Right ventricle myocardium inferior (tissue), 1 donor: ENCODE measurements at regions not wholly inside any gene's neighbourhood (a gene's known extent, or its start where the extent isn't known, plus 50 kb on each side); places are given as distances from the start of the nearest gene placed in this dataset.

Experiments
- ATAC-seq: fragments of 200-7000 bp; cut with Tn5 transposase; one replicate; pipeline ENCODE4 v1.9.1; 2020; ENCODE audit warnings: mild to moderate bottlenecking, moderate library complexity
- DNase-seq: peaks from one replicate; pipeline ENCODE4 v3.0.0; 2021; ENCODE audit errors: missing footprints
- intact Hi-C: fragments of 100-400 bp; cut with DNase I; formaldehyde crosslinking; loops from one replicate; pipeline ENCODE4 v1.11.0; 2022
- donor health status: DM: no; HTN: yes; CAD: no; lungs with severe emphysema.

DNA sequence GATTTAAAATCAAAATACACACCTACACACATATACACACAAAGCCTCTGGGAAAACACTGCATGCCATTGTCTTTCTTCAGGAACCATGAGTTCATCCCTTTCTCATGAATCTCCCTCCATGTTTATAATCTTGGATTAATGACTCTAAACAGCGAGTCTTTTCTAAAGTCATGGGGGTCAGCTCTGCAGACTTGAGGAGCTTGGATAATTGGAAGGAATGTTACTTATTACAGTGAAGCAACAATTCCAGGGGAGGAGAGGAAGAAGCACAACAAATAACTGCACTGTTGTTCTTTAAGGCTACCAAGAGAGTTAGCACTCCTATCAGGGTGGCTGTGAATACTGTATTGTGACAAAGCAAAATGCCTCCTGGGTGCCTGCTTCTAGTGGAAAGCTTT lies 444.7 kb downstream of the ANXA1 start:
- DNase-seq: no peak
- no peak for ATAC-seq
- intact Hi-C loops: no loop called here

DNA sequence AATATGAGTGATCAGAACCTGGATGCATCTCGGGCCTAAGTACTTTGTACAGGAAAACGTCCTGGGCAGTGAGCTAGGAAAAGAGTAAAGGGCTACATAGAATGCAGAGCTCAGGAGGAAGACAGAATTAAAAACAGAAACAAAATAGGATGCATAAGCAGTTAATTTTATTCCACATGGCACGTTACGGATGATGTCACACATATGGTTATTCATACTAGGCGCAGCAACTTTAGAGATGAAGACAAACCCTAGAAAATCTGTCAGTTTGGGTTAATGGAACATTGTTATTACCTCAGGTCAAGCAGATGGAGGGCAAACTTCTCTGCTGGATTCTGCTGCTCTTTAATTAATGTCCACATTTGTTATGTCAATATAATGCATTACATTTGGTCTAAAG lies 445.4 kb downstream of the ANXA1 start:
- intact Hi-C loops: no loop called here
- DNase-seq: no peak
- no peak for ATAC-seq

DNA sequence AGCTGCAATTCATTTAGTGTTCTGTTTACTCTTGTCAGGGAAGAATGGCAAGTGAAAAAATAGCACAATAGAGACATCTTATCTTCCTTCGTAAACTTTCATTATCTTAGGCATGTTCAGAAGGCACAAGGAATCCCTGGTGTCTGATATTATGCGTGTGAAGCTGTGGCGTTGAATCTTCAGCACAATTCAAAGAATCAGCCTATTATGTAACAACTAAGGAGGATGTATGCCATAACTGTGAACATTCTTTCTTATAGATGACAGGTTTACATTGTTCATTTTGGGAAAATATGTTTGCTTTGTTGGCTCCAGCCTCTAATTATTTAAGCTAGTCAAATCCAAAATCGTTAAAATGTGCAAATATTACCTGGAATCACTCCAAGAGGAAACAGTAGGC lies 446.1 kb downstream of the ANXA1 start:
- ATAC-seq (no peak), DNase-seq (no peak)
- intact Hi-C loops: no loop called here

DNA sequence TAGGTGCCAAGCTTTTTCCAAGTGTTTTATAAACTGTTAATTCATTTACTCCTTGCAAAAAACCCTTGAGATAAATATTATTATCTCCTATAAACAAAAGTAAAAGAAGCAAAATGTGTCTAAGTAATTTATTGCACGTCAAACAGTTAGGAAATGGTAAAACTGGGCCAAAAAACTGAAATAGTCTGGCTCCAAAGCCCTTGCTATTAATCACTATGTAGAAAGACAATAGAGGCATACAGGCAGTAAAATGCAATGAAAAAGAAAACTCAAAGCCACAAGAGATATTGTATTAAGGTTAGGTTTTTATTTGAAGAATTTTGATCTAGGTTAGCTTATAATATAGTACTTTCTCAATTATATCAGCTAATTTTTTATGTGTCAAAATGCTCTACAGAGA lies 457.7 kb downstream of the ANXA1 start:
- DNase-seq: no peak
- intact Hi-C loops: no loop called here
- no peak for ATAC-seq

DNA sequence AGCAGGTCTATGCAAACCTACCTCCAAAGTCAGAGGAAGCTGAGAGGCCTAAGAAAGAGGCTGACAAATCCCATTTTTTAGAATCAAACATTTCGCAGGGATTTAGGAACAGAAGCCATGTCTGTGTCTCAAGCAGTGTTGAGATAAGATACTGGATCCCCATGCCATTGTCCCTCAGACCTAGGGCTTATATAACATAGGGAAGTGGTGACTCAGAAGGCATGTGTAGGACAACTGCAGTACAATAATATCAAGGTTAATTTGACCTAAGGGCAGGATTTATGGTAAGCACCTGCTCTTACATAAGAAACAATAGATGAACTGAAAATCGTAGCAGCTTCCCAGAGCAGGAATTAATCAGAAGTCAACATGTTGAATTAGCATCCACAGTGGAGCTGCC lies 459.4 kb downstream of the ANXA1 start:
- no peak for DNase-seq
- intact Hi-C loops: no loop called here
- no peak for ATAC-seq

DNA sequence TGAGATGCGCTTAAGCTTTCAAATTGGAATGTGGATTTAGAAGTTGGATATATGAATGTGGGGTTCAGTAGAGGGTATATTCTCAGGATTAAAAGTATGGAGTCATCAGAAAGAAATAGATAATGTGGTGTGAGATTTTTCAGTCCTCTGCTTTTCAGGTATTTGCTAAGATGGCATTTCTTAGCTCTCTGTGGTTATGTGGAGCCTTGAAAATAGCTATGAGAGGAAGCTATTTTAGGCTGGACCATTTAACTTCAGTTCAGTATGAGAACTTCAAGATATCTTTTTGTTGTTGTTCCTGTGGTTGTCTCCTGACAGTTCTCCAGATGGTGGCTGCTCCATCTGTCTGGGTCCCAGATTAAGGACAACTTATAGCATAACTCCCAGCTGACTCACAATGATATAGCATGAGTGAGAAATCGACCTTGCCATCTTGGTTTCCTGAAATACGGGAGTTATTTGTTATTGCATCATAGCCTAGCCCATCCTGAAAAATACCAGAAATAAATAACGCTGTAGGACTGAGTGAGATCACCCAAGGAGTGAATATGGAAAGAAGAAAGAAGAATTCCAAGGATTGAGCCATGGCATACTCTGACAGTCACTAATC lies 461.5 kb downstream of the ANXA1 start:
- DNase-seq: no peak
- intact Hi-C loops: no loop called here
- ATAC-seq: no peak

DNA sequence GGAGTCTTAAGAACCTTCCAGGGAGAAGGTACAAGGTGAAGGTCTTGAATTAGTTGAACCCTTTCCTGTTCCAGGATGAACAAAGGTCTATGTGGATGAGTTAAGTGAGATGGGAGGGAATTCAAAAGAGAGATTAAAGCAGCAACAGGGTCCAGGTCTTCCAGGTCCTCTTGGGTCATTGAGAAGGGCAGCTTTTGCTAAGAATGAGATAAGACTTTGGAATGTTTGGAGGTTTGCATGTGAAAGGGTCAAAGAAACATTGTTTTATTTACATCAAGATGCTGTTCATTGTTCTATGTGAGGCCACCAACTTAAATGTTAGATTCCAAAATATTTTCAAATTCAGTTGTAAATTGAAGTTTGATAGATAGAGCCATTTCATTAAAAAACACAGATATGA lies 463.9 kb downstream of the ANXA1 start:
- ATAC-seq (no peak), DNase-seq (no peak)
- intact Hi-C loops: no loop called here

DNA sequence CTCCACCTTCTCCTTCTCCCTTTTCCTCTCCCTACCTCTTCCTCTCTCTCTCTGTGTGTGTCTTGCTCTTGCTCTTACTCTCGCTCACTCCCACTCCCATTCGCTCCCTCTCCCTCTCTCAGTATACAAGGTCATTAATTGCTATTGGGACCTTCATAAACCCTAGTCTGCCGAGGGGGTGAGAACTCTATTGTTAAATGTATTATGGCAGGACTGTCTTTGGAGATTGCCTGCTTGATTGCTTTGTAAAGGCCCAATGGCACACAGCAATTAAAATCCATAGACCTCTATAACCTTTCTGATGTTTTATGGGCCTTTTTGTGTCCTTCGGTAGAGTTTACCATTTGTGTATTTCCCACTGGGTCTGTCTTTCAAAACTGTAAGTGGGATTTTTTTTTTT lies 465.9 kb downstream of the ANXA1 start:
- intact Hi-C loops: no loop called here
- ATAC-seq (no peak), DNase-seq (no peak)

DNA sequence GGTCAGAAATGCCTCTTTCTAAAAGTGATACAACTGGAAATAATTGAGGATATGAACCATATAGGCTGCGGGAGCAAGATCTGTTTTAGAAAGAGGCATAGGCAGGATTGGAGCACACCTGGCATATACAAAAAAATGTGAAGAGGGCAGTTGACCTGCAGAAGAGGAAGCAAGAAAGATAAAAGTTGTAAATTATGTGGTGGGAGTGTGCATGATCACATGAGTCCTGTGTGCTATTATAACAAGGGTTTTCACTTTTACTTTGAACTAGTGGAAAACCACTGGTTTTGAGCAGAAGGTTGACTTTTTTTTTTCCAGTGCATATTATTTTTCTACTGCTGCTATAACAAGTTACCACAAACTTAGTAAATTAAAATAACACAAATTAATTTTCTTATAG lies 489.3 kb downstream of the ANXA1 start:
- no peak for ATAC-seq
- intact Hi-C loops: no loop called here
- no peak for DNase-seq

DNA sequence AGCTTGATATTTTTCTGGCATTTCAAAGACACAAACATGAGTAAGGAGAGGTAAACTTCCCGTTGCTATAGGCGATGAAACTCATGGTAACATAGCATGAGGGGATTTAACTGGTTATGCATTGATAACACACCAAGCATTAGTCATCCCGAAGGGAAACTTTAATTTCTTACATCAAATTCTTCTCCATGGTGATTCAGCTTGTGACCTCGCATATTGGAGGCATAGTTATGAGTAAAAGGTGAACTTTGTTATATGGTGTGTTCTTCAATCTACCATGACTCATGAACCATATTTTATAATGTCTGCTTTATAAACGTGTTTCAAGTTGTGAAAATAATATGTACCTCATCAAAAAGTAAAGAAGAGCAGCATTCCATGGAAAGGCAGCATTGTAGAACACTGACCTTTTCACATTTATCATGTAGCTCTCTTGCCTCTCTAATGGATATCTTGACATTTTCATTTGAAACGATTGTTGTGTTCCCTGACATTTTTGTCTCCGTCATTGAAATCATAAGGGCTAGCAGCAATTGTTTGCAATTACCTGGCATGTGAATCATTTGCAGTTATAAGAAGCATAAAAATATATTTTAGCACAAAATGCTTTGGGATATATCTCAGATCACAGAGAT lies 491.8 kb downstream of the ANXA1 start:
- intact Hi-C loops: no loop called here
- no peak for ATAC-seq
- no peak for DNase-seq

DNA sequence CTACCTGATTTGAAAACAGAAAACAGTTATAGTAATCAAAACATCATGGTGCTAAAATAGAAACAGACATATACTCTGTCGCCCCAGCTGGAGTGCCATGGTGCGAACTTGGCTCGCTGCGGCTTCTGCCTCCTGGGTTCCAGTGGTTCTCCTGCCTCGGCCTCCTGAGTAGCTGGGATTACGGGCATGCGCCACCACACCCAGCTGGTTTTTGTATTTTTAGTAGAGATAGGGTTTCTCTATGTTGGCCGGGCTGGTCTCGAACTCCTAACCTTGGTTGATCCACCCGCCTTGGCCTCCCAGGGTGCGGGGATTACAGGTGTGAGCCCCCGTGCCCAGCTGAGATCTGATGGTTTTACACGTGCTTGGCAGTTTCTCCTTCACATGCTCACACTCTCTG lies 495.9 kb downstream of the ANXA1 start:
- ATAC-seq: no peak
- DNase-seq: no peak
- intact Hi-C loops: no loop called here

DNA sequence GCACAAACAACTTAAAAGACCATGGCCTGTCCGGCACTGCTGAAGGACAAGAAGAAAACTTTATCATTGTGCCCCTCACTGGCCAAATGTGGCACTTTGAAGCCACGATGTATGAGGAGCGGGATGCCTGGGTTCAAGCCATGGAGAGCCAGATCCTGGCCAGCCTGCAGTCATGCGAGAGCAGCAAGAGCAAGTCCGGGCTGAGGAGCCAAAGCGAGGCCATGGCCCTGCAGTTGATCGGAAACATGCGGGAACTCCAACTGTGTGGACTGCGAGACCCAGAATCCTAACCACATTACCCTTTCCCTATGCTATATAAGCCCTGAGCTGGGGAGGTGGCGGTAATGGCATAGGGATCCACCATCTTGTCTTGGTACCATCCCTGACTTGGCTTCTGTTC lies 497.9 kb downstream of the ANXA1 start:
- ATAC-seq (no peak), DNase-seq (no peak)
- intact Hi-C loops: no loop called here

DNA sequence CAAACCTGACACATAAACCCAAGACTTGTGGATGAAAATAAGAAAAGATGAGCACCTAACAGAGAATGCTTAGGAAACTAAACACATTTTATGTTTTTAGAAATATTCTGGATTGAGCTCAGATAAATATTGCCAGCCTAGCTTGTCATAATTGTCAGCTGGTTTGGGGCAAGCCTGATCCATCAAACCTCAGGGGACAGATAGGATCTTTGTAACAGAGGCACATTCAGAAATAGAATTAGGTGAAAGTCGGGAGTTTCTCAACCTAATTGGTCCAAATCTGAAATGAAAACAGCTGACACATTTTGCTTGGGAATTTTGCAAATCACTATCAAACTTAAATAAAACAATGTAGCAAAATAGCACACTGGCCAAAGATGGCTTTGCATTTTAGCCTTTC lies 503.7 kb downstream of the ANXA1 start:
- DNase-seq: no peak
- intact Hi-C loops: no loop called here
- ATAC-seq: no peak

DNA sequence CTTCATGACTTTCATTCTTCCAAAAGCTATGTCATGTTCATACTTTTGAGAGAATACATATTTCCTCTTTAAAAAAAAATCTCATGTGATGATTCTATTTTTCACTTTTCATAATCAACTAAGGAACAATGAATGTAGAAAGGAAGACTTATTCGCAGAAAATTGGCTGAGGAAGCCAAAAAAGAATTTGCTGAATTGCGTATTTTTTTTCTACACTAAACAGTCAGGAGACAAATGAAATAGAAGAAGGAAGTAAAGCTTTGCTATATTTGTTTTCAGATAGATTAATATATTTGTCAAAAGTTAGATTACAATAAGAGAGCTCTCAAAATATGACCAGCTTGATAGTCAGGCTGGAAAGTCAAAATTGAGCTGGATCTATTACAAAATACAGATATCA lies 504.2 kb downstream of the ANXA1 start:
- DNase-seq (no peak), ATAC-seq (no peak)
- intact Hi-C loops: no loop called here

DNA sequence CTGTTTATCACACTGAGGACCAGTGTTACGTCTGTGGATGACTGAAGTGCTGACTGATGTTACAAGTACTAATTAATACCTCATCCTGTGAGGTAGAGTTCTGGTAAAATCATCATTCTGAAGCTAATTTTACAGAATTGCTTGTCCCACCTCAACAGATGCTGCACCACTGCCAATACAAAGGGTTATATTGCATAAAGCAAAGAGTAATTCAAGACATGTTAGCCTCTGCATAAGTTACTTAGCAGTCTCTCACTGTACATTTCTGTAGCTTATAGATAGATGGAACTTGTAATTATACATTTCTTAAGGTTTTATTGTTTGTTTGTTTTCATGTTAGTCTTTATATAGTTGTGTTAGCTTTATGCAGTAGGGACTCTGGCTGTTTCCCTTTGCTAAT lies 513.6 kb downstream of the ANXA1 start:
- ATAC-seq: no peak
- intact Hi-C loops: no loop called here

DNA sequence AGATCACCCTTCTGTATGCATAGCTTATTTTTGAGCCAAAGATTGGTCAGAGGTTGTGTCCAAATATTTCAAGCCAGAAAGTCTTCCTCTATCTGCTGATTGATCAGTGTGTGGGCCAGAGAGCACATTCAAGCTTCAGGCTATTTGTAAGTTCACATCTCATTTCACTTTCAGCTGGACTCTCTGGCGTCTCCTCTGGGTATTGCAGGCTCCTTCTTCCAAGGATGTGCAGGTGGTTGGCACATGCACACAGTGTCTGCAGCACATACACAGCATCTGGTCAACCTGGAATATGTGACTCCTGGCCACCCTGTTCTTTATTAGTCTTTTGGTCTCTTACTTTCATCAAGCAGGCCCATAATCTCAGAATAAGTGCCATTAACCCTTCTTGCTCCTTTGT lies 516.1 kb downstream of the ANXA1 start:
- ATAC-seq (no peak), DNase-seq (no peak)
- intact Hi-C loops: no loop called here

More for the DNA sequence above, 513.6 kb downstream of the ANXA1 start:
- DNase-seq: no peak

DNA sequence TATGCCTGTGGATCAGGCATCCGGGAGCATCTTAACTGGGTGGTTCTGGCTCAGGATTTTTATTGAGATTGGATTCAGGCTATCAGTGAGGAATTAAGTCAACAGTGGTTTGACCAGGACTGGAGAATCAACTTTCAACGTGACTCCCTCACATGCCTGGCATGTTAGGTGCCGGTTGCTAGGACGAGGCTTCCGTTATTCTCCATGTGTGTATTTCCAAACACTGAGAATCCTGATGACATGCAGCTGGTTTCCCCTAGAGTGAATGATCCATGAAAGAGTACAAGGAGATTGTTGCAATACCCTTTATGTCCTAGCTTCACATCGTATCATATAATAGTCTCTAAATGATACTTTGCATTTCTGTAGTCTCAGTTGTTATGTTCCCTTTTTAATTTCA lies 529.2 kb downstream of the ANXA1 start:
- ATAC-seq (no peak), DNase-seq (no peak)
- intact Hi-C loops: no loop called here

DNA sequence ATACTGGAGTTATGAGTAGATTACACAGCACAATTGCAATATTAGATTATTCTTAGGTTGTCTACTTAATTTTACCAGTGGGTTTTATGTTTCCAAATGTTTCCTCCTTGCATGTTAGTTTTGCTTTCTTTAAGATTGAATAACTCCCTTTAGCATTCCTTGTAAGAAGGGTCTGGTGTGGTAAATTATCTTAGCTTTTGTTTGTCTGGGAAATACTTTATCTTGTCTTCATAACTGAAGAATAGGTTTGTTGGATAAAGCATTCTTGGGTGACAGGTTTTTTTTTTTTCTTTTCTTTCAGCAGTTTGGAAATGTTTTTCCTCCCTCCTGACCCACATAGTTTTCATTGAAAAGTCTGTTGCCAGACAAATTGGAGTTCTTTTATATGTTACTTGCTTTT lies 531.1 kb downstream of the ANXA1 start:
- intact Hi-C loops: no loop called here
- no peak for ATAC-seq
- no peak for DNase-seq

DNA sequence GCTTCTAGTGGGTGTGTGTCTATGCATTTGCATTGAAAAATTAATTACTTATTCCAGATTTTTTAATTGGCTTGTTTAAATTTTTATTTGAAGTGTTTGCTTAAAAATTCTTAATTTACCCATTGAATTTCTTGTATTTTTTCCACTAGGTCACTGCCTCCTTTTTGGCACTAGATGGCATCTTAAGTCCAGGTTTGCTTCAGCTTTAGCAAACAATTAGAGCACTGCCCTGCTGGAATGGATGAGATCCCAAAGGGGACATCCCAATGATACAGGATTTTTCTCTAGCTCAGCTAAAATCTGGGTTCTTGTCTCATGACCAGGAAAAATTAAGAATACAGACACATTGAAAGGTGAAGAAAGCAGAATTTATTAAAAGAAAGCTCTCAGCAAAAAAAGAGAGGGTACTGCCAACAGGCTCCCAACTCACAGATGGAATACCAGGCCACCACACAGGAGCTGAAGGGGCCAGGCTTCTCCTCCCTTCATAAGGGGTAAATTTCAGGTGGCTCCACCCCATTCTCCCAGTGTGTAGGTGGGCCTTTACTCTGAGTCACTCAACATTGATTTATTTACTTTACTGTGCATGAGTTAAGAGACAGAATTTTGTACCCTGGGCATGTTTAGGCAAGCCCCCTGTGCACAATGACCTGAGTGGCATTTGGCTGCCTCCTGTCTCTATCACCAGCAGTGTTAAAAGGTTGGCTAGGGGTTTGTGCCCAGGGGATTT lies 532.4 kb downstream of the ANXA1 start:
- intact Hi-C loops: no loop called here
- DNase-seq: no peak
- ATAC-seq: no peak

DNA sequence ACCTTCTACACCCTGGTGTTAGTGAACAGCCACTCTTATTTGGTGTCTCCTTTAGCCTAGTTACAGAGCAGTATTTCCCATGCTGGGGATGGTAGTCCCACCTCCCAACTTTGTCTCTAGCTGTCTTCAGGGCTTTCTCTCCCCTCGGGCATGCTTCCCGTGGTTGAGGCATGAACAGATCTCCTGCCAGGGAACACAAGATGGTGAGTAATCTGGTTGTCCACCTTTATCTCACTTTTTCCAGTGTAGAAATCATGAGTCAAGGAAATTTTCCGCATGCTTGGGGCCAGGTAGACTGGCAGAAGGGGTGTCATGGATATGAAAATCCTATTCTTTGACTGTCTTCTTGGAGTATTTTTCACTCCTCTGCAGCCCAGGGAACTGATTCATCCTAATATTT lies 532.9 kb downstream of the ANXA1 start:
- DNase-seq (no peak), ATAC-seq (no peak)
- intact Hi-C loops: no loop called here

DNA sequence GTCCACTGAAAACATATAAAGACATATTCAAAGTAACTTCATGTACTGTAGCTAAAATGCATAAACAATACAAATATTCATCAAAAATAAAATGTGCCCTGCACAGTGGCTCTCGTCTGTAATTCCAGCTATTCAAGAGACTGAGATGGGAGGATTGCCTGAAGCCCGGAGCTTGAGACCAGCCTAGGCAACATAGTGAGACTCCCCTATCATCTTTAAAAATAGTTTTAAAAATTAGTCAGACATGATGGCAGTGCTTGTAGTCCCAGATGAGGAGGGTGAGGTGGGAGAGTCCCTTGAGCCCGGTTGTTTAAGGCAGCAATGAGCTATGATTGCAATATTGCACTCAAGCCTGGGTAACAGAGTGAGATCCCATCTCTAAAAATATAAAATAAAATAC lies 534.1 kb downstream of the ANXA1 start:
- intact Hi-C loops: no loop called here
- DNase-seq (no peak), ATAC-seq (no peak)
